IMR-90 (cell line): ENCODE measurements at regions not wholly inside any gene's neighbourhood (a gene's known extent, or its start where the extent isn't known, plus 50 kb on each side); places are given as distances from the start of the nearest gene placed in this dataset.

Experiments used
- ATAC-seq: fragments of 200-7000 bp; cut with Tn5 transposase; 2 replicates; pipeline ENCODE4 v1.9.1; 2020; ENCODE audit warnings: low read depth, mild to moderate bottlenecking, moderate library complexity
- BruUV-seq: library from RNA; stranded (reverse); fragments of 400-500 nt; replicated peaks from 2 replicates; lab custom pipeline; 2021; lab: Mats Ljungman, UMichigan
- CTCF ChIA-PET: fragments of 300-600 bp; formaldehyde crosslinking; extraction: SDS; loops from one replicate; lab custom pipeline; 2021; ENCODE audit warnings: antibody characterized with exemption; lab: Yijun Ruan, JAX
- POLR2A ChIA-PET: fragments of 300-600 bp; sonication (Branson Sonifier 250); formaldehyde crosslinking; loops from one replicate; lab custom pipeline; 2022; ENCODE audit warnings: antibody characterized with exemption; ENCODE audit not compliant: unreplicated experiment; lab: Charles Lee
- DNase-seq: peaks from one replicate; pipeline ENCODE4 v3.0.0; 2013
- H2AFZ ChIP-seq: replicated peaks from 2 replicates; pipeline ENCODE3; 2013; ENCODE audit warnings: low read length, mild to moderate bottlenecking; ENCODE audit not compliant: poor library complexity
- H2AK5ac ChIP-seq: 2 replicates; pipeline ENCODE4 v1.6.1; 2013; ENCODE audit warnings: low read depth, low read length, inconsistent platforms
- H2AK9ac ChIP-seq: replicated peaks from 2 replicates; pipeline ENCODE3; 2013; ENCODE audit warnings: mild to moderate bottlenecking, low read depth, low read length, moderate library complexity; ENCODE audit not compliant: poor library complexity
- H2BK120ac ChIP-seq: 2 replicates; pipeline ENCODE4 v1.6.1; 2013; ENCODE audit warnings: low read depth, low read length, inconsistent platforms
- H2BK15ac ChIP-seq: 3 replicates; pipeline ENCODE4 v1.6.1; 2013; ENCODE audit warnings: low read depth, low read length, inconsistent platforms
- H2BK20ac ChIP-seq: 2 replicates; pipeline ENCODE4 v1.6.1; 2013; ENCODE audit warnings: low read depth, mild to moderate bottlenecking, inconsistent platforms, low read length, moderate library complexity
- H2BK5ac ChIP-seq: 2 replicates; pipeline ENCODE4 v1.6.1; 2013; ENCODE audit warnings: mild to moderate bottlenecking, low read depth, low read length, inconsistent platforms; ENCODE audit not compliant: poor library complexity, severe bottlenecking
- H3K14ac ChIP-seq: replicated peaks from 2 replicates; pipeline ENCODE4 v1.6.1; 2013; ENCODE audit warnings: low read depth, low read length, inconsistent platforms
- H3K18ac ChIP-seq: 2 replicates; pipeline ENCODE4 v1.6.1; 2013; ENCODE audit warnings: low read depth, low read length, control low read depth
- H3K23ac ChIP-seq: 2 replicates; pipeline ENCODE4 v1.6.1; 2013; ENCODE audit warnings: low read depth, low read length, inconsistent platforms
- H3K27ac ChIP-seq: 2 replicates; pipeline ENCODE4 v1.5.1; 2013; ENCODE audit warnings: mild to moderate bottlenecking, control low read depth, low read length; ENCODE audit not compliant: insufficient read depth
- H3K27me3 ChIP-seq: 2 replicates; pipeline ENCODE4 v1.6.1; 2013; ENCODE audit warnings: low read length; ENCODE audit not compliant: control insufficient read depth, insufficient read depth
- H3K36me3 ChIP-seq: 2 replicates; pipeline ENCODE4 v1.6.1; 2013; ENCODE audit warnings: low read length, mixed read lengths; ENCODE audit not compliant: control insufficient read depth, insufficient read depth
- H3K4ac ChIP-seq: 2 replicates; pipeline ENCODE4 v1.6.1; 2013; ENCODE audit warnings: low read depth, low read length, inconsistent platforms
- H3K4me1 ChIP-seq: 2 replicates; pipeline ENCODE4 v1.6.1; 2013; ENCODE audit warnings: low read length, mixed read lengths; ENCODE audit not compliant: control insufficient read depth, insufficient read depth
- H3K4me2 ChIP-seq: 2 replicates; pipeline ENCODE4 v1.6.1; 2013; ENCODE audit warnings: low read depth, mild to moderate bottlenecking, control low read depth, low read length, moderate library complexity
- H3K4me3 ChIP-seq: 2 replicates; pipeline ENCODE4 v1.5.1; 2013; ENCODE audit warnings: low read depth, mild to moderate bottlenecking, control low read depth, low read length, moderate library complexity; ENCODE audit not compliant: insufficient read depth
- H3K56ac ChIP-seq: 2 replicates; pipeline ENCODE4 v1.6.1; 2013; ENCODE audit warnings: low read length, inconsistent platforms; ENCODE audit not compliant: insufficient read depth; ENCODE audit errors: extremely low read depth
- H3K79me1 ChIP-seq, 2 experiments: 2 replicates each; pipeline ENCODE4 v1.6.1; 2013; ENCODE audit warnings: low read length in 2 of 2, inconsistent platforms in 1 of 2, low read depth in 1 of 2
- H3K9ac ChIP-seq: 2 replicates; pipeline ENCODE4 v1.6.1; 2013; ENCODE audit warnings: low read depth, low read length, control low read depth
- H3K9me1 ChIP-seq: 2 replicates; pipeline ENCODE4 v1.6.1; 2013; ENCODE audit warnings: low read length, inconsistent platforms; ENCODE audit not compliant: insufficient read depth
- H3K9me3 ChIP-seq: 2 replicates; pipeline ENCODE4 v1.6.1; 2013; ENCODE audit warnings: low read length; ENCODE audit not compliant: control insufficient read depth, insufficient read depth
- H4K20me1 ChIP-seq: 2 replicates; pipeline ENCODE4 v1.6.1; 2013; ENCODE audit warnings: low read length, inconsistent platforms; ENCODE audit not compliant: insufficient read depth
- H4K5ac ChIP-seq: 2 replicates; pipeline ENCODE4 v1.6.1; 2013; ENCODE audit warnings: mild to moderate bottlenecking, low read depth, low read length, control low read depth
- H4K8ac ChIP-seq, 2 experiments: 2 replicates each; pipeline ENCODE4 v1.6.1; 2013; ENCODE audit warnings: low read depth in 2 of 2, low read length in 2 of 2, control low read depth in 1 of 2, inconsistent platforms in 1 of 2
- H4K91ac ChIP-seq: 2 replicates; pipeline ENCODE4 v1.6.1; 2013; ENCODE audit warnings: low read depth, low read length, inconsistent platforms; ENCODE audit not compliant: insufficient read depth
- CHD1 ChIP-seq: IDR thresholded peaks from 2 replicates; pipeline ENCODE4 v1.6.1; 2012; ENCODE audit warnings: low read depth, low read length, improper control_type of control experiment
- FOS ChIP-seq: fragments of 150-350 bp; IDR thresholded peaks from 2 replicates; pipeline ENCODE4 v1.6.1; 2016; ENCODE audit warnings: low read depth, low read length
- MAFK ChIP-seq: IDR thresholded peaks from 2 replicates; pipeline ENCODE4 v1.6.1; 2012; ENCODE audit warnings: low read depth, low read length, improper control_type of control experiment
- NFE2L2 ChIP-seq: fragments of 150-350 bp; IDR thresholded peaks from 2 replicates; pipeline ENCODE4 v1.6.1; 2016; ENCODE audit warnings: low read depth, mild to moderate bottlenecking, low read length
- POLR2A ChIP-seq: IDR thresholded peaks from 2 replicates; pipeline ENCODE4 v1.6.1; 2012; ENCODE audit warnings: mild to moderate bottlenecking, low read depth, low read length
- RFX5 ChIP-seq: IDR thresholded peaks from 2 replicates; pipeline ENCODE4 v1.8.0; 2012; ENCODE audit warnings: low read depth, mild to moderate bottlenecking, low read length, moderate library complexity
- WGBS, 2 experiments: methylation state at CpG; one replicate each; pipeline versions ENCODE4 v1.1.5 to v1.1.7; 2013; ENCODE audit warnings: missing lambda C conversion rate in 2 of 2; ENCODE audit not compliant: insufficient read length in 1 of 2; ENCODE audit errors: extremely low coverage in 2 of 2; 5-methylcytosine and 5-hydroxymethylcytosine counted together
- dilution Hi-C: fragments of 300-500 bp; cut with HindIII; formaldehyde crosslinking; loops from one replicate; pipeline ENCODE4 v1.14.3; 2018; ENCODE audit warnings: low sequenced_read_pairs; ENCODE audit not compliant: unreplicated experiment
- in situ Hi-C: fragments of 300-500 bp; cut with MboI; formaldehyde crosslinking; loops from 3 replicates; pipeline ENCODE4 v1.14.3; 2019; ENCODE audit warnings: low sequenced_read_pairs, inconsistent platforms, mixed read lengths
- intact Hi-C: fragments of 100-400 bp; cut with micrococcal nuclease; formaldehyde crosslinking; loops from 2 replicates; pipeline ENCODE4 v1.10.0; 2022
- TF ChIP-seq, protein P1 (sequence below): conservative IDR thresholded peaks from 2 replicates; pipeline ENCODE4 v1.5.1; 2012; ENCODE audit warnings: mild to moderate bottlenecking, low read depth, low read length, improper control_type of control experiment
- TF ChIP-seq, protein P2 (sequence below): fragments of 150-350 bp; IDR thresholded peaks from 2 replicates; pipeline ENCODE4 v1.6.1; 2016; ENCODE audit warnings: low read depth, mild to moderate bottlenecking, low read length, moderate library complexity, borderline replicate concordance
- TF ChIP-seq, protein P3 (sequence below): fragments of 150-350 bp; IDR thresholded peaks from 2 replicates; pipeline ENCODE4 v1.6.1; 2017; ENCODE audit warnings: mild to moderate bottlenecking, antibody characterized with exemption, low read length, low read depth

DNA sequence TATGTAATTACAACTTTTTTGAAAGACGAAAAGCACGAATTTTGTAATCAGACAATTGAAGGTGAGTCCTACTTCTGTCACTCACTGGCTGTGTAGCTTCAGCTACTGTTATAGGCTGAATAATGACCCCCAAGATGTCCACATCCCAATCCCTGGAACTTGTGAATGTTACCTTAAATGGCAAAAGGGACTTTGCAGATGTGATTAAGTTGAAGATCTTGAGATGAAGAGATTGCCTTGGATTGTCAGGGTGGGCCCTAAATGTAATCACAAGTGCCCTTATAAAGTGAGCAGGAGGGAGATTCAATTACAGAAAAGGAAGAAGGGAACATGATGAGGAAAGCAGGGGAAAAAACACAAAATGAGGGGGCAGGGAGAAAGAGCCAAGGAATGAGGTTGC lies 326.2 kb upstream of the MSX2 start:
- H3K4me3 ChIP-seq, result no peak overlapping the region
- H3K27me3 ChIP-seq, result peaks cover 25% of the 10 kb centered on the region
- no peak overlapping the region for H2AFZ ChIP-seq
- no peaks in the 10 kb centered on the region; the same call in 1 of the 2 replicates for H3K9me1 ChIP-seq
- in situ Hi-C loops (no loop called here), dilution Hi-C loops (no loop called here), intact Hi-C loops (no loop called here)
- H3K9me3 ChIP-seq, result no peaks in the 10 kb centered on the region
- no peak overlapping the region for H4K5ac ChIP-seq
- H2BK15ac ChIP-seq, result no peak overlapping the region
- no peaks in the 10 kb centered on the region for H4K20me1 ChIP-seq
- H3K9ac ChIP-seq, result no peak overlapping the region
- H3K4ac ChIP-seq, result no peak overlapping the region
- DNase-seq (no peak), ATAC-seq (no peak)
- H3K4me1 ChIP-seq, result no peaks in the 10 kb centered on the region
- H2BK120ac ChIP-seq, result no peak overlapping the region
- ChIA-PET POLR2A (no interaction called here), CTCF (interaction anchor here (1.6 kb wide), 1 partner anchor 21 kb away, joined by 6 read pairs; no protein-coding TSS in a partner anchor)
- WGBS, 2 experiments, result no CpG with 5 or more reads among the region's 2 CpGs
- no peaks in the 10 kb centered on the region for H3K36me3 ChIP-seq
- H3K14ac ChIP-seq, result no peak overlapping the region
- H3K56ac ChIP-seq, result no peak overlapping the region
- no peak overlapping the region for H3K4me2 ChIP-seq
- H3K18ac ChIP-seq, result no peak overlapping the region
- TF ChIP-seq, protein P1, sequence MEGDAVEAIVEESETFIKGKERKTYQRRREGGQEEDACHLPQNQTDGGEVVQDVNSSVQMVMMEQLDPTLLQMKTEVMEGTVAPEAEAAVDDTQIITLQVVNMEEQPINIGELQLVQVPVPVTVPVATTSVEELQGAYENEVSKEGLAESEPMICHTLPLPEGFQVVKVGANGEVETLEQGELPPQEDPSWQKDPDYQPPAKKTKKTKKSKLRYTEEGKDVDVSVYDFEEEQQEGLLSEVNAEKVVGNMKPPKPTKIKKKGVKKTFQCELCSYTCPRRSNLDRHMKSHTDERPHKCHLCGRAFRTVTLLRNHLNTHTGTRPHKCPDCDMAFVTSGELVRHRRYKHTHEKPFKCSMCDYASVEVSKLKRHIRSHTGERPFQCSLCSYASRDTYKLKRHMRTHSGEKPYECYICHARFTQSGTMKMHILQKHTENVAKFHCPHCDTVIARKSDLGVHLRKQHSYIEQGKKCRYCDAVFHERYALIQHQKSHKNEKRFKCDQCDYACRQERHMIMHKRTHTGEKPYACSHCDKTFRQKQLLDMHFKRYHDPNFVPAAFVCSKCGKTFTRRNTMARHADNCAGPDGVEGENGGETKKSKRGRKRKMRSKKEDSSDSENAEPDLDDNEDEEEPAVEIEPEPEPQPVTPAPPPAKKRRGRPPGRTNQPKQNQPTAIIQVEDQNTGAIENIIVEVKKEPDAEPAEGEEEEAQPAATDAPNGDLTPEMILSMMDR, result no peak
- TF ChIP-seq RFX5, result no peak
- no peak for TF ChIP-seq MAFK
- no peak for TF ChIP-seq NFE2L2
- no peak for TF ChIP-seq FOS
- TF ChIP-seq CHD1, result no peak
- no peak for TF ChIP-seq POLR2A
- TF ChIP-seq, protein P2, sequence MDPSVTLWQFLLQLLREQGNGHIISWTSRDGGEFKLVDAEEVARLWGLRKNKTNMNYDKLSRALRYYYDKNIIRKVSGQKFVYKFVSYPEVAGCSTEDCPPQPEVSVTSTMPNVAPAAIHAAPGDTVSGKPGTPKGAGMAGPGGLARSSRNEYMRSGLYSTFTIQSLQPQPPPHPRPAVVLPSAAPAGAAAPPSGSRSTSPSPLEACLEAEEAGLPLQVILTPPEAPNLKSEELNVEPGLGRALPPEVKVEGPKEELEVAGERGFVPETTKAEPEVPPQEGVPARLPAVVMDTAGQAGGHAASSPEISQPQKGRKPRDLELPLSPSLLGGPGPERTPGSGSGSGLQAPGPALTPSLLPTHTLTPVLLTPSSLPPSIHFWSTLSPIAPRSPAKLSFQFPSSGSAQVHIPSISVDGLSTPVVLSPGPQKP, result no peak
- TF ChIP-seq, protein P3, sequence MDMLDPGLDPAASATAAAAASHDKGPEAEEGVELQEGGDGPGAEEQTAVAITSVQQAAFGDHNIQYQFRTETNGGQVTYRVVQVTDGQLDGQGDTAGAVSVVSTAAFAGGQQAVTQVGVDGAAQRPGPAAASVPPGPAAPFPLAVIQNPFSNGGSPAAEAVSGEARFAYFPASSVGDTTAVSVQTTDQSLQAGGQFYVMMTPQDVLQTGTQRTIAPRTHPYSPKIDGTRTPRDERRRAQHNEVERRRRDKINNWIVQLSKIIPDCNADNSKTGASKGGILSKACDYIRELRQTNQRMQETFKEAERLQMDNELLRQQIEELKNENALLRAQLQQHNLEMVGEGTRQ, result no peak
- no TSS peak for BruUV-seq
- no peak overlapping the region for H3K23ac ChIP-seq
- no peak overlapping the region for H2BK5ac ChIP-seq
- no peak overlapping the region for H4K8ac ChIP-seq
- no peak overlapping the region for H2BK20ac ChIP-seq
- no peak overlapping the region for H4K91ac ChIP-seq
- no peak overlapping the region for H2AK9ac ChIP-seq
- no peak overlapping the region for H3K27ac ChIP-seq
- no peak overlapping the region for H2AK5ac ChIP-seq
- H3K79me1 ChIP-seq, result no peaks in the 10 kb centered on the region
